Uterus (tissue), 3 donors: ENCODE measurements at regions not wholly inside any gene's neighbourhood (a gene's known extent, or its start where the extent isn't known, plus 50 kb on each side); places are given as distances from the start of the nearest gene placed in this dataset.
"Not testable (repeated sequence)": the region's sequence is repeated elsewhere in the genome, so short reads cannot be mapped to it uniquely, and the experiment has no call there.

Experiments
- DNase-seq, 2 donors: peaks; one replicate each; pipeline ENCODE4 v3.0.0-alpha.2; 2019 to 2020
- H3K27ac ChIP-seq, 2 donors: fragments of 200-600 bp; sonication (generic); 1 replicate in 1 of 2; 2 replicates in 1 of 2; pipeline ENCODE4 v1.5.1; 2016 to 2018
- H3K27me3 ChIP-seq, 2 donors: fragments of 200-600 bp; sonication (generic); one replicate each; pipeline ENCODE4 v1.5.1; 2018 to 2019; ENCODE audit warnings: control low read depth in 1 of 2
- H3K36me3 ChIP-seq, 2 donors: fragments of 200-600 bp; sonication (generic); one replicate each; pipeline ENCODE4 v1.5.1; 2019; ENCODE audit warnings: control low read depth in 1 of 2
- H3K4me1 ChIP-seq, 2 donors: fragments of 200-600 bp; sonication (generic); one replicate each; pipeline ENCODE4 v1.5.1; 2018 to 2019; ENCODE audit warnings: control low read depth in 1 of 2
- H3K4me3 ChIP-seq, 2 donors: fragments of 200-600 bp; sonication (generic); 1 replicate in 1 of 2; 2 replicates in 1 of 2; pipeline ENCODE4 v1.5.1; 2018 to 2019; ENCODE audit warnings: mild to moderate bottlenecking in 1 of 2
- H3K9me3 ChIP-seq, 2 donors: fragments of 200-600 bp; sonication (generic); one replicate each; pipeline ENCODE4 v1.5.1; 2019; ENCODE audit warnings: control low read depth in 1 of 2
- POLR2A ChIP-seq, 2 donors: fragments of 450-650 bp; IDR thresholded peaks; one replicate each; pipeline ENCODE4 v1.6.1; 2016; ENCODE audit warnings: antibody characterized with exemption in 2 of 2, mild to moderate bottlenecking in 1 of 2, moderate library complexity in 1 of 2
- intact Hi-C: fragments of 100-400 bp; cut with DNase I; formaldehyde crosslinking; loops from one replicate; pipeline ENCODE4 v1.15.1; 2023; ENCODE audit warnings: low total_unique reads
- TF ChIP-seq, protein P1 (sequence below), 4 experiments: fragments of 200-600 bp in 2 of 4; fragments of 450-650 bp in 2 of 4; sonication (generic) in 2 of 4; IDR thresholded peaks; one replicate each; pipeline ENCODE4 v1.5.1; 2016 to 2019; ENCODE audit warnings: antibody characterized with exemption in 4 of 4, mild to moderate bottlenecking in 2 of 4, moderate library complexity in 1 of 4
- donor health status: DM: yes; HTN: yes; CAD: no.

DNA sequence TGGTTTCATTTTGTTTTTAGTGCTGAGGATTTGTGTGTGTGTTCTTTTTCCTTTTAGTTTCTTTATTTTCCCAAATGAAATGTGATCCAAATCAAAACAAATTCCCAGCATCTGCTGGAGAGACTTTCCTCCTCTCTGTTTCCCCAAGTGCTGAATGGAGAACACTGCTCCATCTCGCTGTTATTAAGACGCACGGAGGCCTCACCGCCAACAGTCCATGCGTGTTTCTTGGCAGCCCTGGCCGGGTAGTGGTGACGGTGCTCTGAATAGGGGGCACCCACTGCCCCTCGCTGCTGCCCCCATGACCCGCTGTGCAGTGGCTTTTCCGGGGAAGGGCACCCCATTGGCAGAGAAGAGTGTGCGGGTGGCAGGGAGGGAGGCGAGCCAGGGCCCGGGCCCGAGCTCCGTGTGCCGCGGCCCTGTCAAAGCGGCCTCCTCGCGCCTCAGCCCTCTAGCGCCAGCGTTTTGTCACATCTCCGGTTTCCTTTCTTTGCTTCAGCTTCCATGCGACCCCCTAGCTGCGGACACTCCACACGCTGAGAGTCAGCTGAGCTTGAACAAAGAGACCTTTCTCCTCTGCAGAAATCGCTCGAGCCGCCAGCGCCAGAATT, 473.7 kb upstream of the SALL3 start:
- Histone ChIP-seq H3K27me3 (no peaks in the 10 kb centered on the region), H3K36me3 (no peaks in the 10 kb centered on the region), H3K9me3 (no peaks in the 10 kb centered on the region), H3K4me3 (no peak overlapping the region), H3K4me1 (no peaks in the 10 kb centered on the region), H3K27ac (no peak overlapping the region)
- no peak for TF ChIP-seq POLR2A (IDR thresholded peaks at IDR 0.05)
- TF ChIP-seq, protein P1, sequence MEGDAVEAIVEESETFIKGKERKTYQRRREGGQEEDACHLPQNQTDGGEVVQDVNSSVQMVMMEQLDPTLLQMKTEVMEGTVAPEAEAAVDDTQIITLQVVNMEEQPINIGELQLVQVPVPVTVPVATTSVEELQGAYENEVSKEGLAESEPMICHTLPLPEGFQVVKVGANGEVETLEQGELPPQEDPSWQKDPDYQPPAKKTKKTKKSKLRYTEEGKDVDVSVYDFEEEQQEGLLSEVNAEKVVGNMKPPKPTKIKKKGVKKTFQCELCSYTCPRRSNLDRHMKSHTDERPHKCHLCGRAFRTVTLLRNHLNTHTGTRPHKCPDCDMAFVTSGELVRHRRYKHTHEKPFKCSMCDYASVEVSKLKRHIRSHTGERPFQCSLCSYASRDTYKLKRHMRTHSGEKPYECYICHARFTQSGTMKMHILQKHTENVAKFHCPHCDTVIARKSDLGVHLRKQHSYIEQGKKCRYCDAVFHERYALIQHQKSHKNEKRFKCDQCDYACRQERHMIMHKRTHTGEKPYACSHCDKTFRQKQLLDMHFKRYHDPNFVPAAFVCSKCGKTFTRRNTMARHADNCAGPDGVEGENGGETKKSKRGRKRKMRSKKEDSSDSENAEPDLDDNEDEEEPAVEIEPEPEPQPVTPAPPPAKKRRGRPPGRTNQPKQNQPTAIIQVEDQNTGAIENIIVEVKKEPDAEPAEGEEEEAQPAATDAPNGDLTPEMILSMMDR (IDR thresholded peaks at IDR 0.05), result no peak
- intact Hi-C loops, result no loop called here
- no peak for DNase-seq

DNA sequence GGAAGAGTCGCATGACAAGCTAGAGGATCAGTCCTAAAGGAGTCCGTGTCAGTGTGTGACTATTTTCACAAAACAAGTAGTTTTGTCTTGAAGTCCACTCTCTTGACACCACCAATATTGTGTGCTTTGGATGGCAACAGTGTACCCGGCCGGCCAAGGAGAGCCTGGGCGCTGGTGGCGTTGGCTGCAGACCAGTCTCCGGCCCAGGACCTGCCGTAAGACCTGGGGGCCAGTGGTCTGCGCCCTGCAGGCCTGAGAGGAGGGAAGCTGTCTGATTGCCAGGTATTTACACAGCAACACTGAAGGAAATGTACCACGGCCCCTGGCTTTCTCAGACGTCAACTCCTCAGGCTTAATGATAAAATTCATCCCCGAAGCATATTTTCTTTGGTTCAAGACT, 472.4 kb upstream of the SALL3 start:
- intact Hi-C loops, result no loop called here
- TF ChIP-seq, protein P1 (IDR thresholded peaks at IDR 0.05), result no peak
- no peak for TF ChIP-seq POLR2A (IDR thresholded peaks at IDR 0.05)
- no peaks in the 10 kb centered on the region for H3K9me3 ChIP-seq
- no peak for DNase-seq
- H3K4me1 ChIP-seq, result no peaks in the 10 kb centered on the region
- H3K27me3 ChIP-seq, result no peaks in the 10 kb centered on the region
- H3K36me3 ChIP-seq, result no peaks in the 10 kb centered on the region
- no peak overlapping the region for H3K27ac ChIP-seq
- H3K4me3 ChIP-seq, result no peak overlapping the region

GRCh38 chr18:78508228-78508824, 471.3 kb upstream of the SALL3 start:
- H3K4me1 ChIP-seq, H3K27me3 ChIP-seq, H3K4me3 ChIP-seq, H3K36me3 ChIP-seq, H3K9me3 ChIP-seq, H3K27ac ChIP-seq, DNase-seq, intact Hi-C loops: not testable (repeated sequence)

DNA sequence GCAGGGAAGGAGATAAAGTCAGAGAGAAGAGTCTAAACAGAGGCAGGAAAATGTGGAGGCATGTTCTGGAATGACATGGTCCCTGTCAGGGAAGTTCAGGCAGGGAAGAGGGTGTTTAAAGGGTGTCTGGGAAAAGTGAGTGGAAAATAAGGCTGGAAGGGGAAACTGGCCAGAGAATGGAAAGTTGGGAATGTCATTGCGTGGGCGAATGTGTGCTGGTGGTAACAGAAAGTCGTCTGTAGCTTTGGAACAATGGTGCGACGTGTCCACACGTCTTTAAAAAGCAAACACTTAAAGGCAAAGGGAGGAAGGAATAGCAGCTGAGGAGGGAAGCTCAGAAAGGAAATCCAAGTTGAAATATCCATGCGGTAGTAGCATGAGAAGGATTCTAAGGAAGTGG, 469.5 kb upstream of the SALL3 start:
- no peaks in the 10 kb centered on the region for H3K27me3 ChIP-seq
- H3K27ac ChIP-seq, result no peak overlapping the region
- H3K36me3 ChIP-seq, result no peaks in the 10 kb centered on the region
- TF ChIP-seq POLR2A (IDR thresholded peaks at IDR 0.05), result no peak
- TF ChIP-seq, protein P1 (IDR thresholded peaks at IDR 0.05), result no peak
- no peak overlapping the region for H3K4me3 ChIP-seq
- H3K9me3 ChIP-seq, result no peaks in the 10 kb centered on the region
- DNase-seq, result no peak
- H3K4me1 ChIP-seq, result no peaks in the 10 kb centered on the region
- intact Hi-C loops, result no loop called here

DNA sequence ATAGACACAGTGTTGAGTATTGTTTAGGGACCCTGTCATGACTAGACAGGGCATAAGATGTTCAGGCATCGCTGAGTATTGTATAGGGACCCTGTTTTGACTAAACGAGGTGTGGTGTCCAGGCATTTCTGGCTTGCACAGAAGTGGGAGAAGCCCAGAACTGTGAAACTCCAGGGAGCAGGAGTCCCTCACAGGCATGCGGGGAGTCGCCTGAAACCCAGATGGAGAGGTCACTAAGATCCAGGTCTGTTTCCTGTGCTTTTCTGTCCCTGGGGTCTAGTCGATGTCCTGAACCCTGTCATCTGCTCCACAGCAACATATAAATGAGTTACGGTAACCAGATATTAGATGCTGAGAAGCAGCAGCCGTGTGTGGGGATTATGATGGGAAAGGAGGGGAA, 469.0 kb upstream of the SALL3 start:
- no peaks in the 10 kb centered on the region for H3K9me3 ChIP-seq
- TF ChIP-seq POLR2A (IDR thresholded peaks at IDR 0.05), result no peak
- TF ChIP-seq, protein P1 (IDR thresholded peaks at IDR 0.05), result no peak
- intact Hi-C loops, result no loop called here
- H3K27me3 ChIP-seq, result no peaks in the 10 kb centered on the region
- no peak overlapping the region for H3K27ac ChIP-seq
- no peak for DNase-seq
- no peaks in the 10 kb centered on the region for H3K4me1 ChIP-seq
- no peaks in the 10 kb centered on the region for H3K36me3 ChIP-seq
- no peak overlapping the region for H3K4me3 ChIP-seq
